GM21529 (cell line): ENCODE measurements at regions not wholly inside any gene's neighbourhood (a gene's known extent, or its start where the extent isn't known, plus 50 kb on each side); places are given as distances from the start of the nearest gene placed in this dataset.

Experiments used
- ATAC-seq: cut with Tn5 transposase; IDR thresholded peaks from one replicate; pipeline ENCODE4 v1.9.1; 2021; ENCODE audit not compliant: unreplicated experiment

DNA sequence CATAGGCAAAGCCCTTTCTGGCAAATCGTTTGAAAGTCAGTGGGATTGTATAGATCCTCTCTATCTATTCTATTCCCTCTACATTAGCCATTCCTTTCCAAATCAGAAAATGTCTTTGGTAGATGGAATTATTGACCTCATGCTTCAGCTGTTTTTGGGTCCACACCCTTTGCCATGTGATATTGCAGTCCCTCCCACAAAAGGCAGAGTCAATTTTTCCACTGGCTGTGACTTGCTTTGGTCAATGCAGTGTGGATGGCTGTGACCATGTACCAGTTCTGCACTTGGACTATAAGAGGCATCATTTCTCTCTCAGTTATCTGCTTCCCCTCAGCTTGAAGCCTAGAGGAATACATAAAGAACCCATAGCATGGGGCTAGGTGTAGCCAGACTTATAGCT lies 332.9 kb downstream of the PTEN start:
- ATAC-seq: no peak

DNA sequence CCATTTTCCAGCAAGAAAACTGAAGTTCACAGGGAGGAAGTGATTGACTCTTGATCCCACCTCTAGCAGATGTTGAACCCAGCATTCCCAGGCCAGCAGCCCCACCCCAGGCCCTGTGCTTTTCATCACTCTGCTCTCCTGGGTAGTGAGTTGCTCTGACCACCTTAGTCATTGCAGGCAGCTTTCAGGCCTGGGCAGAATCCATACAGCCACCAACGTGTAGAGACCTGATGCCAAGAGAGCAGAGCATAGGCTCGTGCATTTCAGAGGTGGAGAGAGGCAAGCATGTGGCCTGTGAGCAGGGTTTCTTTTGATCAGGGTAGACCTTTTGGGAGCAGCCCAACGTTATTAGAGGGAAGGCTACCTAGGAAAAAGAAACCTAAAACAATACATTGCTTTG lies 334.6 kb downstream of the PTEN start:
- ATAC-seq: no peak

DNA sequence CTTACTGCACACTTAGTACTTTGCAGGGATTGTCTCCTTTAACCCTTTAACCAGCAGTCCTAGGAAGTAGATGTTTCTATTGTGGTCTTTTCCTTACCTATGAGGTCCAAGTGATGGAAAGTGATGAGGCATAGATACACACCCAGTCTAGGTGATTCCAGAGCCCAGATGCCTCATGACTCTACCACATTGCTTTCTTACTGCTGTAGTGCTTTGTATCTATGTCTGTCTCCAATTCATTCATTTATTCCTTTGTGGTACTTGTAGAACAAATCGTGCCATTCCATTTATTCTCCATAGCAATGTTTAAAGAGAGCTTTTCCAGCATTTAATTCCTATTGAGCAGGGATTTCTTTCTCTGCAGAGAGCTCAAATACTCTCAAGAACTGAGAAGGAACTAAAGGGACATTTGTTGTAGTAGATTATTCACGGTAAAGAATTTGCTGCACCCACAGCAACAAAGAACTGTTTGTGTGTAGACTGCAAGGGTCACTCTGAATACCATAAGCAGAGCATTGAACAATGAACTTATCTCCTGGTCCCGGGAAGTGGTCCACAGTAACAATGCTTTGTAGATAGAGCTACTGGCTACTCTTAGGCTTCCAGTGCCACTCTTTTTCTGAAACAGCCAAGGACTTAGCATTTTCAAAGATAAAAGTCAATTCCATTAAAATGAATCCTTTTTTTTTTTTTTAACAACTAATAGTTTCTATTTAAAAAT lies 337.0 kb downstream of the PTEN start:
- ATAC-seq: no peak

DNA sequence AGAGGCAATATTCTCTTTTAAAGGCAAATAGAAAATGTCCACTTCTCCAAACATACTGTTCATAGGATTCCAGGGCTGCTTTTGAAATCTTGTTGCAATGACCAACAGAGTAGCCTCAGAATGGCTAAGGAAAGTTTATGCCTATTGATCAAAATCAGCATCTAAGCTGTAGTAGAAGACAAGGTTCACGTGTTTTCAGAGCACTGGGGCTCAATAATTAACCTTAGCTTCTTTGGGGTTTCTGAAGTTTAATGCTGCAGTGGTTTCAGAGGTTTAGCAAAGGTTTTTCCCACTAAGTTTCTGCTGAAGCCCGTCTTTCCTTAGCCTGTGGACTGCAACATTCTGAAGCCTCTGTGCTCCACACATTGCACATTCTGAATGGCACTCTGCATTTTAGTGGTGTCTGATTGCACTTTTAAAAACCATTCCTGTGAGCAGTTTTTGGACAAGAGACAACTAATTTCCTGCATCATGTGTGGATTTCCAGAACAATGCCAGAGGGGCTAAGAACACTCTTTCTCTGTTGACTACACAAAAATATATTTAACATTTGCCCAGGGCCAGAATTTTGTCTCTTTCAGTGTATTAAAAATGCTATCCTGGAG lies 342.5 kb downstream of the PTEN start:
- no peak for ATAC-seq

GRCh38 chr10:88207121-88207546 lies 343.7 kb downstream of the PTEN start:
- ATAC-seq: no peak

- no peak for ATAC-seq
Measured at GRCh38 chr10:88209231-88209630, 345.8 kb downstream of the PTEN start.

DNA sequence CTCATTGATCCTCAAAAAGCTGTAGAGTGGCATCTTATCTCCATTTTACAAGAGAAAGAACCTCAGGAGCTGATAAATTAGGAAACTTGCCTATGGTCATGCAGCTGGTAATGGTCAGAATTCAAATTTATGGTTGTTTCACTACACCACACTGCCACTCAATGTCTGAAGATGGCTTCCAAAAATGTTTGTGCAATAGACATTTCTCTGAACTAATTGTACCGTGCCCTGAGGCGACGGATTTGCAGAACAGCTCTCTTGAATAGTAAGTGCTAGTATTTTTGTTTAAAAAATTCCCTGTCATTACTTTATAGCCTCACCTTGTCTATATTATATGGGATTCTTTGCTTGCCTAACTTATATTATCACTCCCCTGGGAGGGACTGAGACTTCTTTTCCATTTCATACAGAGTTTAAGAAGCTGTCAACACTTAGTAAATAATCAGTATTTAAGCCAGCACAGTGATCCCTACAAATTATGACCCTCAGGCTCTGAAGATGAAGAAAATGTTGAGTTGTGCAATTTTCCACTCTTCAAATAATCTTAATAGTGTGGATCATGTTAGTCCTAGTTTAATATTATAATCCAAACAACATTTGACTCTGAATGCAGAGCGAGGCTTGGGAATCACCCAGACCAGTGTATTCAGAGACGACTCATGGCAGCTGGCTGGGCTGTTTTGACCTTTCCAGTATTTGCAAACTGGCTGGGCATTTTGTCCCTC lies 346.6 kb downstream of the PTEN start:
- no peak for ATAC-seq

GRCh38 chr10:88211230-88211629 lies 347.8 kb downstream of the PTEN start:
- no peak for ATAC-seq

DNA sequence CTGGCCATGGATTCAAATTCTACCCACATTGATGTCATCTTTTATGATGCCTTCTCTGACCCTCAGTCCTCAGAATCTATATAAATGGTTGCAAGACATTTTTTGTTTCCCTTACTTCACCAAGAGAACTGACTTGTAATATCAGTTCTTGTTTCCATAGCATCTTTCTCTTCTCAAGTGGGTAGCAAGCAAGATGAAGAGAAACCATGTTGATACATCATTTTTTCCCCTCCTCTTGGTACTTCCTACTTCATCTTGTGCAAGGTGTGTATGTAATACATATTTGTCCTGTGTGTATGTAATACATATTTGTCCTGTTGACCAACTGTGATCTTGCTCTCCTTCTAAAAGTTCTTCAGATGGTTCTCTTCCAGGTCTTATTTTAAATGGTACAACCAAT lies 348.6 kb downstream of the PTEN start:
- no peak for ATAC-seq

DNA sequence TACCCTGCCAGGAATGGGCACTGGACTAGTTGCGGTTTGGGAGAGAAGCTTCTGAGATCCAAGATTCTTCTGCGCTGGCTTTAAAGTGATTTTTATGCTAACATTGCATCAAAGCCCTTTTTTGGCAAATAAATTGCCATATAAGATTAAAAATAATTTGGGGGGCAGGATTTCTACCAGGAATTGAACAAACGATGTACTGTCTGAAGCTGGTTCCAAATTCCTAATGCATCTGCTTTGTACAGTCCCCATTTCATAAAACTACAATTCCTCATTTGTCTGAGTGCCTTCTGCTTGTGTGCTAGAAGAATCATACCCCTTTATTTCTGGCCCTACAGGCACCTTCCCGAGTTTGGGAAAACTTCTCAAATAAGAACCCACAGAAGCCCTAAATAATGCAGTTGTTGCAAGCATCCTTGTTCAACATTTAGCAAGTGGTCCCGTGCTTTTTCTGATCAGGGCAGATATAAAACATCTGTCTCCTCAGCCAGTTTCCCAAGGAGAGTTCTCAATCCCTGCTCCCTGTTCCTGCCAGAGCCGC lies 349.7 kb downstream of the PTEN start:
- no peak for ATAC-seq

DNA sequence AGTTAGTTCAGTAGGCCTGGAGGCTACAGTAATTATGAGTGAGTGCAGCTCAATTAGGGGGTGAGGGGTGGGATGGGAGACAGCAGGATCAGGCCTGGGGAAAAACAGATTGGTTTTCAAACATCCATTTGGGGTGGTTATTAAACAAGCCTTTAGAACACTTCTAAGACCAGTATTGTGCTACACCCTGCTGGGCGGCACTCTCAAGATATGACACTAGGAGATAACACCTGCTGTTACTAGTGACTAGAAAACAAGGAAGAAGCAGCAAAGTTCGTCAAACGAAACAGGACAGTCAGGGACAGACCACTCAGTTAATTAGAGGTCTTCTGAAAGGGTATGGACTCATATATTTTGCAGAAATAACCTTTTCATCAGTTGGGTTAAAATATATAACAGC lies 353.6 kb downstream of the PTEN start:
- ATAC-seq: no peak

DNA sequence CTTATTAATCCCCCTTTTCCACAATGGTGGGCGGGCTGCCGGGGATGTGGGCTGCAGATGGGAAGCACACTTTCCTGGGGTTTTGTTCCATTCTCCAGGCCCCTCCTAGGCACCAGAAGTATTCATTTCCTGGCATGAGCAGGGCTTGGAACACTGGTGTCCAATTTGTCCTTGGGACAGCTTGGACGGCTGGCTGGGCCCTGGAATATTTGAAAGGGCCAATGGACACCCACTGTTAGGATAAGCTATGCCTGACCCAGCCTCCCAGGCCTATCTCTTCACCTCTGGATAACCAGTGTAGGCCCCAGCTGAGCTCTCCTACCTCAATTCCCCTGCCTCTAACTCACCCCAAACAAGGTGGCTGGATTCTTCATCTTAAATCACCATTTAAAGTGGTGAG lies 354.9 kb downstream of the PTEN start:
- ATAC-seq: no peak

DNA sequence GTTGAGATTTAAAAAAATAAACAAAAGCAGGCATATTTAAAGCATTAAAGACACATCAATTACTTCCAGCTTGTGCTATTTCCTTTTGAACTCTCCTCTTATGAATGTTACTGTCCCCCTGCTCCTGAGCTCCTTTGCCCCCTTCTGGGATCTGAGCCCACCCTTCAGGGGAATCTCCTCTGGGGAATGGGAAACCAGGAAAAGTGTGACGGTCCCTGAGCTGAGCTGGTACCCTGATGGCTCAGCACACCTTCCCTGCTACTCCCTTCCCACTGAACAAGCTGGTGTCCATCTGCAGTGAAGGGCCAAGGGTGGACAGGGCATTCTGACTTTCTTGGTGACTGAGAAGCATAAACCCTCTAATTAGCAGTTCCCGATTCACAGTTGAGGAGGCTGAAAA lies 356.3 kb downstream of the PTEN start:
- no peak for ATAC-seq

DNA sequence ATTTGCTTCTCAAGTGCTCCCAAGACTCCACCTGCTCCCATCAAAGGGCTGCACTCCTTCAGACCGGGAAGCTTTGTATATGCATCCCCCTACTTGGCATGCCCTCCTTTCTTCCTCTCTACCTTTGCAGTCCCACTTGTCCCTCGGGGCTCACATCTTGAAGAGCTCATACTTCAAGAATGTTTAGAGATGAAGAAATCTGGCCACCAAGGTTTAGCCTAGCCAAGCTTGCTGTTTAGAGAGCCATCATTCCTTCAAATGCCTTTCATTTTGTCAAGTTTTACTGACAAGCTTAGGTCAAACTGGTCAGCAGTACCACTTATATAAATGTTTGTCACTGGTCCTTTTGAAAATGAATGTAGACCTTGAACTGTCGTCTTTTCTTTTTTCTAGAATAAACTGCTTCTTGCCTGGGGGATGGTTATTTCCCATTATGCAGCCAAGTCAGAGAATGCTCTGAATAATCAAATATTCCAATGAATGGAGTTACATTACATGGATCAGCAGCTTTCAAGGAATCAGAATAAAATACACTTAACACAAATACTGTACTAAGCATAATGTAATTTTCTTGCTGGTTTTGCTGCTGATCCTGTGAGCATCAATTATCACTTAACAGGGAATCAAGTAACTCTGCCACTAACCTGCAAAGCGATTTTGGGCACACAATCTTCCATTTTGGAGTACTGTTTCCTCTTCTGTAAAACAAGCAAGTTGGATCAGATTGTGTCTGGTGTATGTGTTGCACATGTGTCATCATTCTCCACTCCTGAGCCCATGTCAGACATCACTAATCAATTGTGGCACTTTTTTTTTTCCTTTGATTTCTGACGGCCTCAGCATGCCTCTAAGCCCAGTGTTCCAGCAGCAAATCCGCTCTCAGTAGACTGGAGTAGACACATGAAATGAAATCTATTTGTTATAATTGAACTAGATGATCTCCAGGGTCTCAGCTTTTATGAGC lies 357.9 kb downstream of the PTEN start:
- no peak for ATAC-seq

- no peak for ATAC-seq
Measured at GRCh38 chr10:88222881-88223280, 359.5 kb downstream of the PTEN start.
